ENCODE measurements at regions not wholly inside any gene's neighbourhood (a gene's known extent, or its start where the extent isn't known, plus 50 kb on each side); places are given as distances from the start of the nearest gene placed in this dataset.

DNA sequence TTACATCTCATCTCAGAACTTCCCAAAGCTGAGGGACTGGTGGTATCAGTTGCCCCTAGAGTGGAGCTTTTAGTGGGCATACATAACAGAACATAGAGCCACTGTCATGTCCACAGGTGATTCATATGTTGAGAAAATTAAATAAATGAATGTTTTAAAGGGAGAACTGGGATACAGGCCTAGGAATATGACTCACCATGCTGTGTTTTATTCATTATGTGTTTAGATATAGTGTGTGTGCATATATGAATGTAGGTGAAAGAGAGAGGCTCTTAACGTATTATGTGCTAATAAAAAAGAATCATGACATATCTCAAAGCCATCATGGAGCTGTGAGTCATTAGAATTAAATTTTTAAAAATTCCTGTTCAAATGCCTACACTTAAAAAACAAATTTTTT, 332.2 kb upstream of the RSPO3 start (continued):
- TF ChIP-seq, protein P1, sequence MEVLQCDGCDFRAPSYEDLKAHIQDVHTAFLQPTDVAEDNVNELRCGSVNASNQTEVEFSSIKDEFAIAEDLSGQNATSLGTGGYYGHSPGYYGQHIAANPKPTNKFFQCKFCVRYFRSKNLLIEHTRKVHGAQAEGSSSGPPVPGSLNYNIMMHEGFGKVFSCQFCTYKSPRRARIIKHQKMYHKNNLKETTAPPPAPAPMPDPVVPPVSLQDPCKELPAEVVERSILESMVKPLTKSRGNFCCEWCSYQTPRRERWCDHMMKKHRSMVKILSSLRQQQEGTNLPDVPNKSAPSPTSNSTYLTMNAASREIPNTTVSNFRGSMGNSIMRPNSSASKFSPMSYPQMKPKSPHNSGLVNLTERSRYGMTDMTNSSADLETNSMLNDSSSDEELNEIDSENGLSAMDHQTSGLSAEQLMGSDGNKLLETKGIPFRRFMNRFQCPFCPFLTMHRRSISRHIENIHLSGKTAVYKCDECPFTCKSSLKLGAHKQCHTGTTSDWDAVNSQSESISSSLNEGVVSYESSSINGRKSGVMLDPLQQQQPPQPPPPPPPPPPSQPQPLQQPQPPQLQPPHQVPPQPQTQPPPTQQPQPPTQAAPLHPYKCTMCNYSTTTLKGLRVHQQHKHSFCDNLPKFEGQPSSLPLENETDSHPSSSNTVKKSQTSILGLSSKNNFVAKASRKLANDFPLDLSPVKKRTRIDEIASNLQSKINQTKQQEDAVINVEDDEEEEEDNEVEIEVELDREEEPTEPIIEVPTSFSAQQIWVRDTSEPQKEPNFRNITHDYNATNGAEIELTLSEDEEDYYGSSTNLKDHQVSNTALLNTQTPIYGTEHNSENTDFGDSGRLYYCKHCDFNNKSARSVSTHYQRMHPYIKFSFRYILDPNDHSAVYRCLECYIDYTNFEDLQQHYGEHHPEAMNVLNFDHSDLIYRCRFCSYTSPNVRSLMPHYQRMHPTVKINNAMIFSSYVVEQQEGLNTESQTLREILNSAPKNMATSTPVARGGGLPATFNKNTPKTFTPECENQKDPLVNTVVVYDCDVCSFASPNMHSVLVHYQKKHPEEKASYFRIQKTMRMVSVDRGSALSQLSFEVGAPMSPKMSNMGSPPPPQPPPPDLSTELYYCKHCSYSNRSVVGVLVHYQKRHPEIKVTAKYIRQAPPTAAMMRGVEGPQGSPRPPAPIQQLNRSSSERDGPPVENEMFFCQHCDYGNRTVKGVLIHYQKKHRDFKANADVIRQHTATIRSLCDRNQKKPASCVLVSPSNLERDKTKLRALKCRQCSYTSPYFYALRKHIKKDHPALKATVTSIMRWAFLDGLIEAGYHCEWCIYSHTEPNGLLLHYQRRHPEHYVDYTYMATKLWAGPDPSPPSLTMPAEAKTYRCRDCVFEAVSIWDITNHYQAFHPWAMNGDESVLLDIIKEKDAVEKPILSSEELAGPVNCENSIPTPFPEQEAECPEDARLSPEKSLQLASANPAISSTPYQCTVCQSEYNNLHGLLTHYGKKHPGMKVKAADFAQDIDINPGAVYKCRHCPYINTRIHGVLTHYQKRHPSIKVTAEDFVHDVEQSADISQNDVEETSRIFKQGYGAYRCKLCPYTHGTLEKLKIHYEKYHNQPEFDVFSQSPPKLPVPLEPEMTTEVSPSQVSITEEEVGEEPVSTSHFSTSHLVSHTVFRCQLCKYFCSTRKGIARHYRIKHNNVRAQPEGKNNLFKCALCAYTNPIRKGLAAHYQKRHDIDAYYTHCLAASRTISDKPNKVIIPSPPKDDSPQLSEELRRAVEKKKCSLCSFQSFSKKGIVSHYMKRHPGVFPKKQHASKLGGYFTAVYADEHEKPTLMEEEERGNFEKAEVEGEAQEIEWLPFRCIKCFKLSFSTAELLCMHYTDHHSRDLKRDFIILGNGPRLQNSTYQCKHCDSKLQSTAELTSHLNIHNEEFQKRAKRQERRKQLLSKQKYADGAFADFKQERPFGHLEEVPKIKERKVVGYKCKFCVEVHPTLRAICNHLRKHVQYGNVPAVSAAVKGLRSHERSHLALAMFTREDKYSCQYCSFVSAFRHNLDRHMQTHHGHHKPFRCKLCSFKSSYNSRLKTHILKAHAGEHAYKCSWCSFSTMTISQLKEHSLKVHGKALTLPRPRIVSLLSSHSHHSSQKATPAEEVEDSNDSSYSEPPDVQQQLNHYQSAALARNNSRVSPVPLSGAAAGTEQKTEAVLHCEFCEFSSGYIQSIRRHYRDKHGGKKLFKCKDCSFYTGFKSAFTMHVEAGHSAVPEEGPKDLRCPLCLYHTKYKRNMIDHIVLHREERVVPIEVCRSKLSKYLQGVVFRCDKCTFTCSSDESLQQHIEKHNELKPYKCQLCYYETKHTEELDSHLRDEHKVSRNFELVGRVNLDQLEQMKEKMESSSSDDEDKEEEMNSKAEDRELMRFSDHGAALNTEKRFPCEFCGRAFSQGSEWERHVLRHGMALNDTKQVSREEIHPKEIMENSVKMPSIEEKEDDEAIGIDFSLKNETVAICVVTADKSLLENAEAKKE (CRISPR knock-in tag; IDR thresholded peaks at IDR 0.05): no peak
- TF ChIP-seq, protein P2, sequence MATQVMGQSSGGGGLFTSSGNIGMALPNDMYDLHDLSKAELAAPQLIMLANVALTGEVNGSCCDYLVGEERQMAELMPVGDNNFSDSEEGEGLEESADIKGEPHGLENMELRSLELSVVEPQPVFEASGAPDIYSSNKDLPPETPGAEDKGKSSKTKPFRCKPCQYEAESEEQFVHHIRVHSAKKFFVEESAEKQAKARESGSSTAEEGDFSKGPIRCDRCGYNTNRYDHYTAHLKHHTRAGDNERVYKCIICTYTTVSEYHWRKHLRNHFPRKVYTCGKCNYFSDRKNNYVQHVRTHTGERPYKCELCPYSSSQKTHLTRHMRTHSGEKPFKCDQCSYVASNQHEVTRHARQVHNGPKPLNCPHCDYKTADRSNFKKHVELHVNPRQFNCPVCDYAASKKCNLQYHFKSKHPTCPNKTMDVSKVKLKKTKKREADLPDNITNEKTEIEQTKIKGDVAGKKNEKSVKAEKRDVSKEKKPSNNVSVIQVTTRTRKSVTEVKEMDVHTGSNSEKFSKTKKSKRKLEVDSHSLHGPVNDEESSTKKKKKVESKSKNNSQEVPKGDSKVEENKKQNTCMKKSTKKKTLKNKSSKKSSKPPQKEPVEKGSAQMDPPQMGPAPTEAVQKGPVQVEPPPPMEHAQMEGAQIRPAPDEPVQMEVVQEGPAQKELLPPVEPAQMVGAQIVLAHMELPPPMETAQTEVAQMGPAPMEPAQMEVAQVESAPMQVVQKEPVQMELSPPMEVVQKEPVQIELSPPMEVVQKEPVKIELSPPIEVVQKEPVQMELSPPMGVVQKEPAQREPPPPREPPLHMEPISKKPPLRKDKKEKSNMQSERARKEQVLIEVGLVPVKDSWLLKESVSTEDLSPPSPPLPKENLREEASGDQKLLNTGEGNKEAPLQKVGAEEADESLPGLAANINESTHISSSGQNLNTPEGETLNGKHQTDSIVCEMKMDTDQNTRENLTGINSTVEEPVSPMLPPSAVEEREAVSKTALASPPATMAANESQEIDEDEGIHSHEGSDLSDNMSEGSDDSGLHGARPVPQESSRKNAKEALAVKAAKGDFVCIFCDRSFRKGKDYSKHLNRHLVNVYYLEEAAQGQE (IDR thresholded peaks at IDR 0.05; ENCODE audit: unreplicated experiment): no peak

DNA sequence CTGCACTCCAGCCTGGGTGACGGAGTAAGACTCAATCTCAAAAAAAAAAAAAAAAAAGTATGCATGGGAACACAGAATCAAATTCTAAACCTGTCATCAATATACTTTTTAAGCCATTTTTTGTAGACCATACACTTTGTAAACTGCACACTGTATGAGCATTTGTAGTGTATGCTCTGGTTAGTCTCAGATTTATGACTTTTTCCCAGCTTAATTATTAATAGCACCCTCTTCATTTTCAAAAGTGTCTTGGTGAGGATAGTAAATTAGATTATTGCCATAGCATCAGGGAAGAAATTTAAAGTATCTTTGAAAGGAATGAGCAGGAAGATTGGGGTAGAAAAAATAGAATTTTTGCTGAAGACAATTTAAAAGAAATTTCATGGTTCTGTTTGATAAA, 330.8 kb upstream of the RSPO3 start:
- Mint-ChIP-seq H3K4me1 (no peaks in the 10 kb centered on the region), H3K9me3 (no peaks in the 10 kb centered on the region), H3K36me3 (ENCODE audit: low read depth) (no peaks in the 10 kb centered on the region), H3K27me3 (ENCODE audit: insufficient read depth, low read depth, poor library complexity) (peaks cover 3% of the 10 kb centered on the region), H3K27ac (no peak overlapping the region), H3K4me3 (no peak overlapping the region)
- Histone ChIP-seq H3K4me1 (ENCODE audit: insufficient read depth) (no peaks in the 10 kb centered on the region), H3F3A (replicated peaks; ENCODE audit: low read depth) (no peaks in the 10 kb centered on the region), H4K20me1 (replicated peaks; ENCODE audit: insufficient read depth) (no peaks in the 10 kb centered on the region), H3K4me2 (no peak overlapping the region), H3K9me2 (ENCODE audit: insufficient read depth) (no peaks in the 10 kb centered on the region), H3K27me3 (ENCODE audit: insufficient read depth) (no peaks in the 10 kb centered on the region), H2AFZ (no peak overlapping the region), H3K27ac (ENCODE audit: low read depth) (no peak overlapping the region), H3K79me2 (replicated peaks; ENCODE audit: insufficient read depth) (no peaks in the 10 kb centered on the region), H3K4me3 (no peak overlapping the region), H3K36me3 (ENCODE audit: insufficient read depth) (no peaks in the 10 kb centered on the region)
- no peak for ATAC-seq
- no peak for DNase-seq (ENCODE audit: low spot score)
- TF ChIP-seq STAT1 (IDR thresholded peaks at IDR 0.05; ENCODE audit: unreplicated experiment): no peak
- TF ChIP-seq JUNB (IDR thresholded peaks at IDR 0.05; ENCODE audit: unreplicated experiment): no peak
- TF ChIP-seq EZH2 (IDR thresholded peaks at IDR 0.05; ENCODE audit: low read depth, unreplicated experiment): no peak
- no peak for TF ChIP-seq NANOG (IDR thresholded peaks at IDR 0.05; ENCODE audit: borderline replicate concordance)
- TF ChIP-seq POLR2AphosphoS5 (IDR thresholded peaks at IDR 0.05; ENCODE audit: low read depth): no peak
- TF ChIP-seq, protein P2 (IDR thresholded peaks at IDR 0.05; ENCODE audit: unreplicated experiment): no peak
- TF ChIP-seq, protein P3, sequence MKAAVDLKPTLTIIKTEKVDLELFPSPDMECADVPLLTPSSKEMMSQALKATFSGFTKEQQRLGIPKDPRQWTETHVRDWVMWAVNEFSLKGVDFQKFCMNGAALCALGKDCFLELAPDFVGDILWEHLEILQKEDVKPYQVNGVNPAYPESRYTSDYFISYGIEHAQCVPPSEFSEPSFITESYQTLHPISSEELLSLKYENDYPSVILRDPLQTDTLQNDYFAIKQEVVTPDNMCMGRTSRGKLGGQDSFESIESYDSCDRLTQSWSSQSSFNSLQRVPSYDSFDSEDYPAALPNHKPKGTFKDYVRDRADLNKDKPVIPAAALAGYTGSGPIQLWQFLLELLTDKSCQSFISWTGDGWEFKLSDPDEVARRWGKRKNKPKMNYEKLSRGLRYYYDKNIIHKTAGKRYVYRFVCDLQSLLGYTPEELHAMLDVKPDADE (IDR thresholded peaks at IDR 0.05): no peak
- TF ChIP-seq, protein P4, sequence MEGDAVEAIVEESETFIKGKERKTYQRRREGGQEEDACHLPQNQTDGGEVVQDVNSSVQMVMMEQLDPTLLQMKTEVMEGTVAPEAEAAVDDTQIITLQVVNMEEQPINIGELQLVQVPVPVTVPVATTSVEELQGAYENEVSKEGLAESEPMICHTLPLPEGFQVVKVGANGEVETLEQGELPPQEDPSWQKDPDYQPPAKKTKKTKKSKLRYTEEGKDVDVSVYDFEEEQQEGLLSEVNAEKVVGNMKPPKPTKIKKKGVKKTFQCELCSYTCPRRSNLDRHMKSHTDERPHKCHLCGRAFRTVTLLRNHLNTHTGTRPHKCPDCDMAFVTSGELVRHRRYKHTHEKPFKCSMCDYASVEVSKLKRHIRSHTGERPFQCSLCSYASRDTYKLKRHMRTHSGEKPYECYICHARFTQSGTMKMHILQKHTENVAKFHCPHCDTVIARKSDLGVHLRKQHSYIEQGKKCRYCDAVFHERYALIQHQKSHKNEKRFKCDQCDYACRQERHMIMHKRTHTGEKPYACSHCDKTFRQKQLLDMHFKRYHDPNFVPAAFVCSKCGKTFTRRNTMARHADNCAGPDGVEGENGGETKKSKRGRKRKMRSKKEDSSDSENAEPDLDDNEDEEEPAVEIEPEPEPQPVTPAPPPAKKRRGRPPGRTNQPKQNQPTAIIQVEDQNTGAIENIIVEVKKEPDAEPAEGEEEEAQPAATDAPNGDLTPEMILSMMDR (conservative IDR thresholded peaks at IDR 0.05; ENCODE audit: low read depth in 2 of 2): no peak
